A549 (cell line): ENCODE measurements at regions not wholly inside any gene's neighbourhood (a gene's known extent, or its start where the extent isn't known, plus 50 kb on each side); places are given as distances from the start of the nearest gene placed in this dataset.

Experiments
- EHMT2 ChIP-seq: fragments of 200-600 bp; sonication (generic); IDR thresholded peaks from 2 replicates; pipeline ENCODE4 v1.6.1; 2016; ENCODE audit warnings: antibody characterized with exemption, low read depth, mild to moderate bottlenecking, moderate library complexity
- EP300 ChIP-seq, 2 experiments: fragments of >200 bp; sonication (Bioruptor Twin); formaldehyde crosslinking; IDR thresholded peaks; 2 replicates in 1 of 2; 3 replicates in 1 of 2; pipeline ENCODE4 v1.6.1; 2016 to 2017
- NPAS2 ChIP-seq: fragments of 250-450 bp; sonication (Bioruptor Pico); IDR thresholded peaks from 2 replicates; pipeline ENCODE4 v1.8.0; 2022; ENCODE audit warnings: mild to moderate bottlenecking, moderate library complexity, borderline replicate concordance
- POLR2A ChIP-seq: IDR thresholded peaks from 2 replicates; pipeline ENCODE4 v1.6.1; 2012; ENCODE audit warnings: mild to moderate bottlenecking, low read length
- RAD21 ChIP-seq, 2 experiments: fragments of >200 bp in 1 of 2; sonication (Bioruptor Twin) in 1 of 2; formaldehyde crosslinking in 1 of 2; IDR thresholded peaks in 1 of 2; conservative IDR thresholded peaks in 1 of 2; 2 replicates in 1 of 2; 3 replicates in 1 of 2; pipeline ENCODE4 v1.6.1; 2012 to 2018; ENCODE audit warnings: inconsistent platforms in 1 of 2
- RCOR1 ChIP-seq: fragments of 150-350 bp; IDR thresholded peaks from 2 replicates; pipeline ENCODE4 v1.6.1; 2014; ENCODE audit warnings: antibody characterized with exemption, low read length, low read depth
- TF ChIP-seq, protein P1 (sequence below): fragments of >200 bp; sonication (Bioruptor Twin); formaldehyde crosslinking; IDR thresholded peaks from 3 replicates; pipeline ENCODE4 v1.5.1; 2016
- TF ChIP-seq, protein P2 (sequence below): fragments of 200-600 bp; sonication (generic); IDR thresholded peaks from 2 replicates; pipeline ENCODE4 v1.6.1; 2016; ENCODE audit warnings: antibody characterized with exemption, mild to moderate bottlenecking, moderate library complexity

DNA sequence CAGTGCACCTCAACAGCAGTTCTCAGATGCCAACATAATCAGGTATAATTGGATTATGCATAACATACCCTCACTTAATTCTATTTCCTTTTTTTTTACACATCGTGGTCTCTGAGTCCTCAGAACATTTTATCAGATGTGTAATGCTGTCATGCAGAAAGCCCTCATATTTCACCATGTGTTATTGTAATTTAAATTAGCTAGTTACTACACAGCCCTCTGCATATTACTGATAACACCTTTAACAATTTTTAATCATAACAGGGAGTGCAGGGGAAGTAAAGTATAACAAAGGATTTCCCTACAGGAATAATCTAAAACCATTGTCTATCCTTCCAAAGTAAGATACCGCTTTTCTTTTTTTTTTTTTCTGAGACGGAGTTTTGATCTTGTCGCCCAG is 91.9 kb upstream of the CCDC28A start:
- TF ChIP-seq NPAS2 (no peak), POLR2A (no peak), EHMT2 (no peak), RAD21 (conservative IDR thresholded peaks at IDR 0.05 in 1 of 2, IDR thresholded peaks at IDR 0.05 in 1 of 2) (no peak), RCOR1 (no peak), EP300 (IDR thresholded peaks at IDR 0.05) (no peak)
- TF ChIP-seq, protein P1, sequence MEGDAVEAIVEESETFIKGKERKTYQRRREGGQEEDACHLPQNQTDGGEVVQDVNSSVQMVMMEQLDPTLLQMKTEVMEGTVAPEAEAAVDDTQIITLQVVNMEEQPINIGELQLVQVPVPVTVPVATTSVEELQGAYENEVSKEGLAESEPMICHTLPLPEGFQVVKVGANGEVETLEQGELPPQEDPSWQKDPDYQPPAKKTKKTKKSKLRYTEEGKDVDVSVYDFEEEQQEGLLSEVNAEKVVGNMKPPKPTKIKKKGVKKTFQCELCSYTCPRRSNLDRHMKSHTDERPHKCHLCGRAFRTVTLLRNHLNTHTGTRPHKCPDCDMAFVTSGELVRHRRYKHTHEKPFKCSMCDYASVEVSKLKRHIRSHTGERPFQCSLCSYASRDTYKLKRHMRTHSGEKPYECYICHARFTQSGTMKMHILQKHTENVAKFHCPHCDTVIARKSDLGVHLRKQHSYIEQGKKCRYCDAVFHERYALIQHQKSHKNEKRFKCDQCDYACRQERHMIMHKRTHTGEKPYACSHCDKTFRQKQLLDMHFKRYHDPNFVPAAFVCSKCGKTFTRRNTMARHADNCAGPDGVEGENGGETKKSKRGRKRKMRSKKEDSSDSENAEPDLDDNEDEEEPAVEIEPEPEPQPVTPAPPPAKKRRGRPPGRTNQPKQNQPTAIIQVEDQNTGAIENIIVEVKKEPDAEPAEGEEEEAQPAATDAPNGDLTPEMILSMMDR: no peak
- TF ChIP-seq, protein P2, sequence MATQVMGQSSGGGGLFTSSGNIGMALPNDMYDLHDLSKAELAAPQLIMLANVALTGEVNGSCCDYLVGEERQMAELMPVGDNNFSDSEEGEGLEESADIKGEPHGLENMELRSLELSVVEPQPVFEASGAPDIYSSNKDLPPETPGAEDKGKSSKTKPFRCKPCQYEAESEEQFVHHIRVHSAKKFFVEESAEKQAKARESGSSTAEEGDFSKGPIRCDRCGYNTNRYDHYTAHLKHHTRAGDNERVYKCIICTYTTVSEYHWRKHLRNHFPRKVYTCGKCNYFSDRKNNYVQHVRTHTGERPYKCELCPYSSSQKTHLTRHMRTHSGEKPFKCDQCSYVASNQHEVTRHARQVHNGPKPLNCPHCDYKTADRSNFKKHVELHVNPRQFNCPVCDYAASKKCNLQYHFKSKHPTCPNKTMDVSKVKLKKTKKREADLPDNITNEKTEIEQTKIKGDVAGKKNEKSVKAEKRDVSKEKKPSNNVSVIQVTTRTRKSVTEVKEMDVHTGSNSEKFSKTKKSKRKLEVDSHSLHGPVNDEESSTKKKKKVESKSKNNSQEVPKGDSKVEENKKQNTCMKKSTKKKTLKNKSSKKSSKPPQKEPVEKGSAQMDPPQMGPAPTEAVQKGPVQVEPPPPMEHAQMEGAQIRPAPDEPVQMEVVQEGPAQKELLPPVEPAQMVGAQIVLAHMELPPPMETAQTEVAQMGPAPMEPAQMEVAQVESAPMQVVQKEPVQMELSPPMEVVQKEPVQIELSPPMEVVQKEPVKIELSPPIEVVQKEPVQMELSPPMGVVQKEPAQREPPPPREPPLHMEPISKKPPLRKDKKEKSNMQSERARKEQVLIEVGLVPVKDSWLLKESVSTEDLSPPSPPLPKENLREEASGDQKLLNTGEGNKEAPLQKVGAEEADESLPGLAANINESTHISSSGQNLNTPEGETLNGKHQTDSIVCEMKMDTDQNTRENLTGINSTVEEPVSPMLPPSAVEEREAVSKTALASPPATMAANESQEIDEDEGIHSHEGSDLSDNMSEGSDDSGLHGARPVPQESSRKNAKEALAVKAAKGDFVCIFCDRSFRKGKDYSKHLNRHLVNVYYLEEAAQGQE: no peak
